ENCODE measurements at regions not wholly inside any gene's neighbourhood (a gene's known extent, or its start where the extent isn't known, plus 50 kb on each side); places are given as distances from the start of the nearest gene placed in this dataset.

DNA sequence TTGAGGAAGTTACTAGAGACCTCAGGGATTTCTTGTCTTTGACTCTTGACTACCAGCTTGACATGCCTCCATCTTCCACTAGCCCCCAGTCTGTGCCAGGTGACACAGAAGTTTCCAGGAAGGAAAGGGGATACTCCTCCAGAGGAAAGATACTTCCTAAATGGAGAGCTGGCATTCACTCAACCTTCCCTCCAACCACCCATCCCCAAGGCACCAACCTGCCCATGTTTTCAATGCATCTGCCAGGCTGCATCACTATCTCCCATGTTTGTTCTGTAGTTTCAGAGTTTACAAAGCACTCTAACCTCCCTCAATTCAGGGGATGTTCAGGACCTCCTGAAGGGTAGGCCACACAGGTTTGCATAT, 198.4 kb upstream of the LPP start:
- Histone ChIP-seq H3K4me3 (ENCODE audit: low read length) (no peak overlapping the region), H3K36me3 (ENCODE audit: control insufficient read depth, insufficient read depth, low read length) (no peaks in the 10 kb centered on the region), H3K9me3 (ENCODE audit: control insufficient read depth, low read length) (no peaks in the 10 kb centered on the region), H3K4me1 (ENCODE audit: control insufficient read depth, insufficient read depth, low read length) (no peaks in the 10 kb centered on the region), H3K27me3 (ENCODE audit: control insufficient read depth, insufficient read depth, low read length) (no peaks in the 10 kb centered on the region), H3K9ac (ENCODE audit: low read length) (no peak overlapping the region)

DNA sequence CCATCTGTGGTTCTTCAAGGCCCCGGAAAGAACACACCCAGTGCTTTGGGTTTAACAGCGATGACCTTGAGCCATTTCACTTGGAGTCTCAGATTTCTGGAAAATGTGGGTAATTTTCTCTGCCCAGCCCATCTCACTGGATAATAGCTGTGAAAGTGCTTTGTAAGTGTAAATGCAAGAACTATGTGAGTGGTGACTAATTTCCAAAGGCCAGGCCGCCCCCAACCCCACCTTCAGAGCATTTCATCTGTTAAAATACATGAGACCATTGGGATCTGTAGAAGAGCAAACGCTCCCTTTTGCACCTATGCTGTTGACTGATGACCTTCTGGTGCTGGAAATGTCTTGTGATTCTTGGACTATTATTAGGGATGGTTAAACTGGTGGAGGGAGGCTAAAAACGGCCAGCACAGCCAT, 196.8 kb upstream of the LPP start:
- H3K9ac ChIP-seq (ENCODE audit: low read length) = no peak overlapping the region
- no peaks in the 10 kb centered on the region for H3K4me1 ChIP-seq (ENCODE audit: control insufficient read depth, insufficient read depth, low read length)
- no peaks in the 10 kb centered on the region for H3K27me3 ChIP-seq (ENCODE audit: control insufficient read depth, insufficient read depth, low read length)
- no peaks in the 10 kb centered on the region for H3K9me3 ChIP-seq (ENCODE audit: control insufficient read depth, low read length)
- H3K4me3 ChIP-seq (ENCODE audit: low read length) = no peak overlapping the region
- H3K36me3 ChIP-seq (ENCODE audit: control insufficient read depth, insufficient read depth, low read length) = no peaks in the 10 kb centered on the region

DNA sequence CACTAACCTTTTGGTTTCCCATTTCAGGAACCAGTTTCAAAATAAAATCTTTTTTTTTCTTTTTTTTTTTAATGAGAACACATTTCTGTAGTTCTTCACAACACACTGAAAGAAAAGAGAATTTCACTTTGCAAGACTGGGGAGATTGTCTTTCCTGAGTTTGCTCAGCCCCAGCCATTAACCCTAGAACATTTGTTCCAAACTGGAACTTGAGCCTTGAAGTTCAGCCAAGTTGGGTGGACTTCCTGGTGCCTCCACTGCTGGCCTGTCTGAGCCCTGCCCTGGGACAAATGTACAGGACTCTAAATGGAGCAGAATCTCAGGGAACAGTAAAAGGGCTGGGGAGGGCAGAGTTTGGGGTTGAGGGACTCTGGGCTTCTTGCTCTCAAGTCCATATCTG, 196.4 kb upstream of the LPP start:
- Histone ChIP-seq H3K27me3 (ENCODE audit: control insufficient read depth, insufficient read depth, low read length) (no peaks in the 10 kb centered on the region), H3K9ac (ENCODE audit: low read length) (no peak overlapping the region), H3K4me1 (ENCODE audit: control insufficient read depth, insufficient read depth, low read length) (no peaks in the 10 kb centered on the region), H3K9me3 (ENCODE audit: control insufficient read depth, low read length) (no peaks in the 10 kb centered on the region), H3K36me3 (ENCODE audit: control insufficient read depth, insufficient read depth, low read length) (no peaks in the 10 kb centered on the region), H3K4me3 (ENCODE audit: low read length) (no peak overlapping the region)

DNA sequence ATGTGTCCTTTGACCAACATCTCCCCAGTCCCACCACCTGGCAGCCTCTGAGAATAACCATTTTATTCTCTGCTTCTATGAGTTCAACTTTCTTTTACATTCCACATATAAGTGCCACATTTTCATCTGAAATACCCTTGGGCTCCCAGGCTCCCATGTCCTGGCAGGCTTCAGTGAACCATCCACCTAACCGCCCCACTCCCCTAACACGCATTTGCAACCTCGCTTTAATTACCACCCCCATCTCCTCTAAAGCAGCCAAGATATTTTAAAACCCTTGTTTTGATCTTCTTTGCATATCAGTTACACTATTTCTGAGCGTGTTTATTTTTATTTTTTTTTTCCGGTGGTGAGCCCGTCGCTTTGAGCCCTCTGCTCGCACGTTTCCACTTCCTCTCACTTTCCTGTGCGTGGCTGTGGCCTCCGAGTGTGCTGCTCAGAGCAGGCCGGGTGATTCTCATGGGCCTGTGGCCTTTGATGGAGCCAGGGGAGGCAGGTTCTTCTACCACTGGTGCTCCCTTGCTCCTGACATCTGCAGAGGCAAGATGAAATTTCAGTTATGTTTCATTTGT, 195.4 kb upstream of the LPP start:
- Histone ChIP-seq H3K4me1 (ENCODE audit: control insufficient read depth, insufficient read depth, low read length) (no peaks in the 10 kb centered on the region), H3K27me3 (ENCODE audit: control insufficient read depth, insufficient read depth, low read length) (no peaks in the 10 kb centered on the region), H3K4me3 (ENCODE audit: low read length) (no peak overlapping the region), H3K36me3 (ENCODE audit: control insufficient read depth, insufficient read depth, low read length) (no peaks in the 10 kb centered on the region), H3K9me3 (ENCODE audit: control insufficient read depth, low read length) (no peaks in the 10 kb centered on the region), H3K9ac (ENCODE audit: low read length) (no peak overlapping the region)

DNA sequence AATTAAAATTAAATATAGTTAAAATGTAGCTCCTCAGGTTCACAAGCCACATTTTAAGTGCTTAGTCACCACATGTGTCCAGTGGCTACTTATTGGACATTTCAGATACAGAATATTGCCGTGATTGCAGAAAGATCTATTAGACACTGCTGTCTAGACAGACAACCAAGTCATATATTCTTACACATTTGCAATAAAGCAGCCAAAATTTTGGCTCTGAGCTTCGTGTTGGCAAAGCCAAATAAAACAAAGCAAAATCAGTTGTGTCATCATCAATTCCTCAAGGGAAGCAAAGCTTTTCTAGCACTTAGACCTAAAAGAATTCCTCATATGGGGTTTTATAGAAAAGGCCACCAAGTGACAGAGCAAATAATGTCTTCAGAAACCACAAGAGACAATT, 193.1 kb upstream of the LPP start:
- Histone ChIP-seq H3K36me3 (ENCODE audit: control insufficient read depth, insufficient read depth, low read length) (no peaks in the 10 kb centered on the region), H3K4me1 (ENCODE audit: control insufficient read depth, insufficient read depth, low read length) (no peaks in the 10 kb centered on the region), H3K9ac (ENCODE audit: low read length) (no peak overlapping the region), H3K4me3 (ENCODE audit: low read length) (no peak overlapping the region), H3K9me3 (ENCODE audit: control insufficient read depth, low read length) (no peaks in the 10 kb centered on the region), H3K27me3 (ENCODE audit: control insufficient read depth, insufficient read depth, low read length) (no peaks in the 10 kb centered on the region)

DNA sequence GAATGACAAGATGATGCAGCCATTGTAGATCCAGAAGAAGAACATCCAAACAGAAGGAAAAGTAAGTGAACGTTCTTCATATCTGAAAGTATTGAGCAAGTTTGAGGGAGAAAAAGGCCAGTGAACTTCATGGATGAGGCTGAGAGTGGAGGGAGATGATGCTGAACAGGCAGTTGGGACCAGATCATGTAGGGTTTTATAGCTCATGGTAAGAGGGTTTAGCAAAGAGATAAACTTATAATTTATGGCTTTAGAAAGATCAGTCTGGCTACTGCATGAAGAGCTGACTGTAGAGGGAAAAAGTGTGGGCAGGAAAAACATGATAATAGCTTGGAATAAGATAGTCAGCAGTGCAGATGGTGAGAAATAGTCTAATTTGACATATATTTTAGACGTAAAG, 192.6 kb upstream of the LPP start:
- Histone ChIP-seq H3K9ac (ENCODE audit: low read length) (no peak overlapping the region), H3K36me3 (ENCODE audit: control insufficient read depth, insufficient read depth, low read length) (no peaks in the 10 kb centered on the region), H3K27me3 (ENCODE audit: control insufficient read depth, insufficient read depth, low read length) (no peaks in the 10 kb centered on the region), H3K4me1 (ENCODE audit: control insufficient read depth, insufficient read depth, low read length) (no peaks in the 10 kb centered on the region), H3K4me3 (ENCODE audit: low read length) (no peak overlapping the region), H3K9me3 (ENCODE audit: control insufficient read depth, low read length) (no peaks in the 10 kb centered on the region)

DNA sequence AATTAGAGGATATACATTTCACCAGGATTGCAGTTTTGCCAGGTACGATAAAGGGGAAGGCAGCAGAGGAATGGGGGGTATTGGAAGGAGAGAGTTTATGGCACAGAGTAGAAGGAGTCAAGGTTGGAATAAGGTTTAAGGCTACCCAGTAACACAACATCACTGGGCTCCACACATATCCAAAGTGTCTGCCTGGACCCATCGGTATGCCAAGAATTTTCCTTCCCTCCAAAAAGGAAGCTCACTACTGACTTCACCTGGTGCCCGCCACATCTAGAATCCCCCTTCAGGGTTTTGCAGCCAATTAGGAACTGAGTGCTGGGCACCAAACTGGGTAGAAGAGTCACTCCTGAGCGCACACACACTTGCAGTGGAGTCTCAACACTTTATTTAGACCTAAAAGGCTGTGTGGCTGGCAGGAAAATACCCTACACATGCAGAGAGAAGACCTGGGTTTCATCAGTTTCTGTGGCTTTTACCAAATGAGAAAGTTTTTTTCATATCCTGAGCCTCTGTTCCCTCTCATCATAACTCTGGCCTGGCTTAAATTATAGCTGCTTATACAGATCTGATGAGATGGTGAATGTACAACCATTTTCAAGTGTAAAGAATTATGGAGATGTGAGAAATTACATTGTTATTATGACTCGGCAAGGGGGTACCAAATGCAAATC, 190.8 kb upstream of the LPP start:
- H3K9ac ChIP-seq (ENCODE audit: low read length) = no peak overlapping the region
- H3K4me1 ChIP-seq (ENCODE audit: control insufficient read depth, insufficient read depth, low read length) = no peaks in the 10 kb centered on the region
- no peaks in the 10 kb centered on the region for H3K9me3 ChIP-seq (ENCODE audit: control insufficient read depth, low read length)
- no peaks in the 10 kb centered on the region for H3K36me3 ChIP-seq (ENCODE audit: control insufficient read depth, insufficient read depth, low read length)
- no peaks in the 10 kb centered on the region for H3K27me3 ChIP-seq (ENCODE audit: control insufficient read depth, insufficient read depth, low read length)
- H3K4me3 ChIP-seq (ENCODE audit: low read length) = no peak overlapping the region

DNA sequence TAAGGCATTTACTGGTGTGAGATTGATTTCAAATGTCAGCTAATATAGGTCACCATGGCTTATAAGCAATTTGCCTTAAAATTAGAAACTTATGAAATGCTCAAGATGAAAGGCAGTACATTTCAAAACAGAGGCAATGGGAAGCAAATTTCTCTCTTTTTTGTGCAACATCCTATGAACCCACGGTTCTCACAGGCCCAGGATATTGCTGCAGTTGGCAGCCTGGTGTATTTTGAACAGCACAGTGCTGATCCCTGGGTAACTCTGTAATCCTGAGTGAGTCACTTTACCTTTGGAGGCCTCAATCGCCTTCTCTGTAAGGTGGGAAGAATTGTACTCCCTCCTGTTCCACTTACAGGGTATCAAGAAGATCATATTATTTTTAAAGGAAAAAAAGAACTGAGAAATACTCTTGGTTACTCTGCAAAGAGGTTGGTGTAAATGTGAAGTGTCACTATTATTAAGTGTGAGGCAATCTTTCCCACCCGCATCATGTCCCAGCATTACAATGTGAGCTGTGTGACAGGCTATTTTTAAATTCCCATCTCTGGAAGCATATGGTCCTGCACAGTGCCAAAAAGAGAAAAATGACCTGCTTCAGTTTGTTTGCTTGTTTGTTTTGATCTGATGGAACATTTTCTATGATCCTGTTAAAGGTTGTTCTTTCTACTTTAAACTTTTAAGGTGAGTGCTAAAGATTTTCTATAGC, 190.1 kb upstream of the LPP start:
- Histone ChIP-seq H3K27me3 (ENCODE audit: control insufficient read depth, insufficient read depth, low read length) (no peaks in the 10 kb centered on the region), H3K36me3 (ENCODE audit: control insufficient read depth, insufficient read depth, low read length) (no peaks in the 10 kb centered on the region), H3K4me3 (ENCODE audit: low read length) (no peak overlapping the region), H3K9ac (ENCODE audit: low read length) (no peak overlapping the region), H3K4me1 (ENCODE audit: control insufficient read depth, insufficient read depth, low read length) (no peaks in the 10 kb centered on the region), H3K9me3 (ENCODE audit: control insufficient read depth, low read length) (no peaks in the 10 kb centered on the region)

DNA sequence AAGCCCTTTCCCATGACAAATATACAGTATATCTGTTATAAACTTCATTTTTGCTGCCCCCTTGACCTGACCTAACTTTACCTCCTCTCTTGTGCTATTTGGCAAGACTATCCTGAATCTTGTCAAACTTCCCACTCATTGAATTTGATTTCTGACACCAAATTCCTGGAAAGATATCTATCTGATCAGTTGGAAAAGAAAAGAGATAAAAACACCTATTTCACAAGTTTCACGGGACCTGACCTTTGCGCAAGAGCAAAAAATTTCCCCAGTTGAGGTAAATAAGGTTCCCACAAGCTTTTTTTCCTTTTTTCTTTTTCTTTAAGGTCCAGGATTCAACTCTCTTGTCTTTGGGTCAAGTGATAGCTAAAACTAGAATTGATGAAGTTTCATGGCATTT, 189.2 kb upstream of the LPP start:
- no peaks in the 10 kb centered on the region for H3K27me3 ChIP-seq (ENCODE audit: control insufficient read depth, insufficient read depth, low read length)
- H3K36me3 ChIP-seq (ENCODE audit: control insufficient read depth, insufficient read depth, low read length) = no peaks in the 10 kb centered on the region
- H3K9ac ChIP-seq (ENCODE audit: low read length) = no peak overlapping the region
- H3K4me1 ChIP-seq (ENCODE audit: control insufficient read depth, insufficient read depth, low read length) = no peaks in the 10 kb centered on the region
- H3K4me3 ChIP-seq (ENCODE audit: low read length) = no peak overlapping the region
- H3K9me3 ChIP-seq (ENCODE audit: control insufficient read depth, low read length) = no peaks in the 10 kb centered on the region

DNA sequence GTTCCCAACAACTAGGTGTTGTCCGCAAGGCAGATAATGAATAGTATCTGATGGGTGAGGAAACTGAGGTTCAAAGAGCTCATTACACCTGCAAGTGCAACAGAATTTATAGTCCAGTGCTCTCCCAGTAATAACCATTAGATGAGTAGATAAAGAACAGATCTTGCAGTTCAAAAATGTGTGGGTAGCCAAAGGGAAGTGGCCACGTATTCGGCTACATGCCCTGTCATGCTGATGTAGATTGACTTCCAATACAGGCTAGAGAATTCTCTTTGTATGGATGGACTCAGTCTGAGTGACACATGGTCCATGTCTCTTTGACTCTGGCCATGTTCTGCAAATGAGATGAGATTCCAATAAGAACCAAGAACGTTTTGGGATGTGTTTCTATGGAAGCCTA, 187.9 kb upstream of the LPP start:
- H3K36me3 ChIP-seq (ENCODE audit: control insufficient read depth, insufficient read depth, low read length) = no peaks in the 10 kb centered on the region
- peaks cover 1% of the 10 kb centered on the region for H3K4me1 ChIP-seq (ENCODE audit: control insufficient read depth, insufficient read depth, low read length)
- H3K9me3 ChIP-seq (ENCODE audit: control insufficient read depth, low read length) = no peaks in the 10 kb centered on the region
- no peak overlapping the region for H3K4me3 ChIP-seq (ENCODE audit: low read length)
- no peaks in the 10 kb centered on the region for H3K27me3 ChIP-seq (ENCODE audit: control insufficient read depth, insufficient read depth, low read length)
- no peak overlapping the region for H3K9ac ChIP-seq (ENCODE audit: low read length)

DNA sequence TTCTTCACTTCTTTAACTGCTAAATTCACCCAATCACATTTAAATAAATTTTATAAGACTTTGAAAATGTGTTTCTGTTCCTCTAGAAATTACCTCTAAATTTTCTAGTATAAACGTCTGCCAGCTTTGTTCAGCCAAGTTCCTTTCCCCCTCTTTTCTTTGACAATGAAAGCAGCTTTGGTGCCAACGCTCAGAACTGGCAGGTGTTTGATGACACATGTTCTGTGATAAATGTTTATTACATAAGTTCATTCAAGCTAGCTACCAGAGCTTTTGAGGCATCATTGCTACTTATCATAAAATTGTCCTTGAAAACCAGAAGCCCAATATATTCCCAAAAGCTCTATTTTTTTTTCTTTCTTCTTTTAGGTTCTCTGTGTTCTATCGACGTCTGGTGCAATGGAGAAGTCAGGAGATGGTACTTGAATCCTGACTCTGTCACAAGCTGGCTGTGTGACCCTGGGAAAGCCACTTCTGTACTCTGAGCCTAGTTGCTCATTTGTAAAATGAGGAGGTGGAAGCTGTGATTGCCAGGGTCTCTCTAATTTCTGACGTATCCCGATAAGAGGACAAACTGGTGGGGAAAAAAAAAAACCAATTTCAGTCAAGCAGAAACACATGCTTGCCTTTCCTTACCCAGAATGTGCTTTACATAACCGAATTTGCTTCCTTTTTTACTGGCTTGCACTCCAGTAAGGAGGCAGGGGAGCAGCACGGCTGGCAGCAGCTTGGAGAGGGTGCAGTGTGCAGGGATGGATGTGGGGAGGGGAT, 187.1 kb upstream of the LPP start:
- H3K4me3 ChIP-seq (ENCODE audit: low read length) = no peak overlapping the region
- no peaks in the 10 kb centered on the region for H3K36me3 ChIP-seq (ENCODE audit: control insufficient read depth, insufficient read depth, low read length)
- no peak overlapping the region for H3K9ac ChIP-seq (ENCODE audit: low read length)
- peaks cover 9% of the 10 kb centered on the region for H3K4me1 ChIP-seq (ENCODE audit: control insufficient read depth, insufficient read depth, low read length)
- H3K9me3 ChIP-seq (ENCODE audit: control insufficient read depth, low read length) = no peaks in the 10 kb centered on the region
- no peaks in the 10 kb centered on the region for H3K27me3 ChIP-seq (ENCODE audit: control insufficient read depth, insufficient read depth, low read length)

DNA sequence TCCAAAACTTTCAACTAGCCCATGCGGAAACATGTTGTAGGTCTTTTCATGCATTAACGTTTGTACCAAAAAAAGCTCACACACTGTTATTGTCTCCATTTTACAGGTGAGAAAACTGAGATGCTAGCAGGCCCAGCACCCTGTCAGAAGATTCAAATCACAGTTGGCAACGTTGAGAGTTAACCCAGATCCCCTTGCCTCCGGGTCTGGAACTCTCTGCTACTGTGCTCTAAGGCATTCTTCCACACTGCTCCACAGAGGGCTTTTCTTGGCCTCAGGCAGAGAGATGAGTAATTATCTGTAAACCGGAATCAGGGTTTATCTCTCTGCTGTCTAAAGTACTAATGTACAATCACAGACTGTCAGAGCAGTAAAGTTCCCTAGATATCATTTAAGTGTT, 186.0 kb upstream of the LPP start:
- no peaks in the 10 kb centered on the region for H3K36me3 ChIP-seq (ENCODE audit: control insufficient read depth, insufficient read depth, low read length)
- H3K9me3 ChIP-seq (ENCODE audit: control insufficient read depth, low read length) = no peaks in the 10 kb centered on the region
- H3K4me3 ChIP-seq (ENCODE audit: low read length) = no peak overlapping the region
- peaks cover 11% of the 10 kb centered on the region for H3K4me1 ChIP-seq (ENCODE audit: control insufficient read depth, insufficient read depth, low read length)
- no peak overlapping the region for H3K9ac ChIP-seq (ENCODE audit: low read length)
- no peaks in the 10 kb centered on the region for H3K27me3 ChIP-seq (ENCODE audit: control insufficient read depth, insufficient read depth, low read length)

Measured in mucosa of stomach (tissue), 1 donor.